GM19438 (cell line): ENCODE measurements at regions not wholly inside any gene's neighbourhood (a gene's known extent, or its start where the extent isn't known, plus 50 kb on each side); places are given as distances from the start of the nearest gene placed in this dataset.

Experiments used
- ATAC-seq: cut with Tn5 transposase; IDR thresholded peaks from one replicate; pipeline ENCODE4 v1.9.1; 2021; ENCODE audit warnings: low read depth; ENCODE audit not compliant: unreplicated experiment

DNA sequence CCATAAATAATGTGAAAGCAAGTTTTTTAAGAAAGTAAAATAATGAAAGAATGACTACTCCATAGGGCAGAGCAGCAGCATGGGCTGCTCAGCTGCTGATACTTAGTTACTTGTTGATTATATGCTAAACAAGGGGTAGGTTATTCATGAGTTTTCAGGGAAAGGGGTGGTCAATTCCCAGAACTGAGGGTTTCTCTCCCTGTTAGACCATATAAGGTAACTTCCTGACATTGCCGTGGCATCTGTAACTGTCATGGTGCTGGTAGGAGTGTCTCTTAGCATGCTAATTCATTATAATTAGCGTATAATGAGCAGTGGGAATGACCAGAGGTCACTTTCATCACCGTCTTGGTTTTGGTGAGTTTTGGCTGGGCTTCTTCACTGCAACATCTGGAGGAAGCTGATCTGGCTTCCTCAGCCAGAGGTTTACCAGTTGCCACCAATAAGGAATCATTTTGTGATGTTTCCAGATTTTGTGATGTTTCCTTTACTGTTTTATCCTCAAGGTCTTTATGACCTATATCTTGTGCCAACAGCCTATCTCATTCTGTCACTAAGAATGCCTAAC lies 121.8 kb upstream of the CHL1 start:
- ATAC-seq, result no peak

DNA sequence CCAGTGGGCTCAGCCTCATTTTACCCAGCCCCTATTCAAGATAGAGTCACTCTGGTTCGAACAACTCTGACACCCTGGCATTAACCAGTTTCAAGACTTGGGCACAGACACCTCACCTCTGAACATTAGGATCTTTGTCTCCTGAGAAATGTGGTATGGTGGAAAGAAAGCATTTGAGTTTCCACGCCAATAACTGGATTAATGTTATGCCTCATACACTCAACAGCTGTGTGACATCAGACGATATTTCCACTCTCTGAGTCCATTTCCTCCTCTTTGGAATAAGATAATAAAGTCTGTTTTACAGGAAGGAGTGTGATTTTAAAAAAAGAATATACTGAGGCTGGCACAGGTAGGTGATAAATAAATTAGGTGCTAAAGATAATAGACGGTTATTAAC lies 121.3 kb upstream of the CHL1 start:
- ATAC-seq, result no peak

DNA sequence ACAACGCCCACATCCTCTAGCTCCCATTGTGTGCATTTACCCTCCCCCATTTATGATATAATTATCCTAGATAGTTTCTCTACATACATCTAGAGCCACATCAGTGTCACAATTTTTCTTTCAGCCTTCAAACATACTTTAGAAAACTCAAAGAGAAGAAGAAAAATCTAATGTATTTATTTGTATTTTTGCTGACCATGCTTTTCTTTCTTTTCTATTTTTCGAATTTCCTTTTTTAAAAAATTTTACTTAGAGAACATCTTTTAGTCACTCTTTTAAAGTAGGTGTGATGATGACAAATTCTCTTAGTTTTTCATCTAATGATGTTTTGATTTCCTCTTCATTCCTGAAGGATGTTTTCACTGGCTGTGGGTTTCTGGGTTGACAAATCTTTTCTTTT lies 117.0 kb upstream of the CHL1 start:
- ATAC-seq, result no peak

DNA sequence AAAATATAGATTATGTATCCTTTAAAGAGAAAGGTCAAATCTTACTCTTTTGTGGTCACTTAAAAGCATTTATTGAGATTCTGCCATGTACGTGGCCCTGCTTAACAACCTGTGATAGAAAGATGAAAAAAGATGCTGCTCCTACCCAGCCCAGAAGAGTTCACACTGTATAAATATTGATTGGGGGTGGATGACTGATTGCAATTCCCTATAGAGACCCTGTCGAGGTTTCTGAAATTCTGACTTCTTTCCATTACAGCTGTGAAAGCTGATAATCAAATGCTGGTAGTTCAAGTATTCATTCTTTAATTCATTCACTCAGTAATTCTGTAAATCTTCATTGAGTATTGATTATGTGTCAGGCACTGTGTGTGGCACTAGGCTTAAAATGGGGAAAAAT lies 114.1 kb upstream of the CHL1 start:
- ATAC-seq, result no peak

DNA sequence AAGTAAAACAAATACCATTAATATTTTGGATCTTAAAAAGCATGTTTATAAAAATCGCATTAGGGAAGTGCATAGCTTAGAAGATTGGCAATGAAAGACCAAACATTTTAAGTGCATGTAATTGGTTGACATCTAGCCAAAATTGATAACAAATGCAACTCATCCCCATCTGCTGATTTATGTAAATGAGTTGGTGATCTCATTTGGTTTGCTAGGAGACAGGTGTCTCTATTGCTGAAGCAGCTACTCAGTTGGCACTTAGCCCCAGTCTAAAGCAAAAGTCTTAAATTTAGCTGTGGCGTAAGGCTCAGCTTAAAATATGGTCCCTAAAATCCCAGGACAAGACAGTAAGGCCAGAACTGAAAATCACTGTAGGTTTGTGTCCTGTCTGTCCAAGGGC lies 113.5 kb upstream of the CHL1 start:
- no peak for ATAC-seq

DNA sequence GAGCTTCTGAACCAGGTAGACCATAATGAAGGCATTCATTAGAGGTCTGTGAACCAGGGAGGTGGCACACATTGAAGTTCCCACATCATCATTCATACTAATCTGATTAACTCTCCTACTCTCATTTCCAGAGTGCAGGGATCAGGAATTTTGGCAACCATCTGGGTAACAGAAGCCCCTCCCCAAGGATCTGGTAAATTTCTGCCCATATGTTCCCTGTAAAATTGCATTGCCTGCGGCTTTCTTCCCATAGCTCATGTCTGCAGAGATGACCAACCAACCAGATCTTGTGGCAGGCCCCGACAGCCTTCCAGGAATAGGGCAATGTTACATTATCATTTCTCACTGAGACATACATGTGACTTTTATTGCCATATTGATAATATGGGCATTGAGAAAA lies 111.4 kb upstream of the CHL1 start:
- ATAC-seq, result no peak

DNA sequence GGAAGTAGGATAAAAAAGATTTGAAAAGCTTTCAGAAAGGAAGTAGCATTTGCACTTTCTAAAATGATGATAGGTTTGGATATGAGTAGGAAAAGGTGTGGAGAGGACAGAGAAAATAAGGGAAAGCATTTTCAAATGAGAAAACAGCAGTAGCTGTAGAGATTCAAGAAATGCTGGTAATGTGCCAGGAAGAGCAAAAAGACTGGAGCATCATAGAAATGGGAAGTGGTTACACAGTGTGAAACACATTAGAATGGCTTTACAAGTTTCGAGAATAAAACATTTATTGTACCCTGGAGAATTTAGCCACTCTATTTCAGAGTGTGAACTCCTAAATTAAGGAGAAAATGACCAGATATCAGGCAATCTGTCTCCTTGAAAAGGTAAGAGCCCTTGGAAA lies 108.3 kb upstream of the CHL1 start:
- ATAC-seq, result no peak

DNA sequence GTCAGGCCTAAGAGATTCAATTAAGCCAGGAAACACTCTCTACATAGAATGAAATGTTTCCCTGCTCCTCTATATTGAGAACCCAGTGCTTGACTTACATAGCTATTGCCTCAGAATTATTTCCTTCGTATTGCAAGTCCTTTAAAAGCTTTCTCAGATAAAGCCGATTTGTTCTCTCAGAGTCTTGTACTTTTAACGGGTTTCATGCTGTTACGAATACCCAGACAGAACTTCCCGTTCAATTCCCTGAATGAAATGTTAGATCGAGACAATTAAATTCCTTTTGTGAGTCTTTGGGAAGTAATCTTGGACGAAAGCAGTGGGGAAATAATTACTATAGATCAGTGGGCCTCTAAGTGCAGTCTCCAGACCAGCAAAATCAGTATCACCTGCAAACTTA lies 102.8 kb upstream of the CHL1 start:
- ATAC-seq, result no peak

DNA sequence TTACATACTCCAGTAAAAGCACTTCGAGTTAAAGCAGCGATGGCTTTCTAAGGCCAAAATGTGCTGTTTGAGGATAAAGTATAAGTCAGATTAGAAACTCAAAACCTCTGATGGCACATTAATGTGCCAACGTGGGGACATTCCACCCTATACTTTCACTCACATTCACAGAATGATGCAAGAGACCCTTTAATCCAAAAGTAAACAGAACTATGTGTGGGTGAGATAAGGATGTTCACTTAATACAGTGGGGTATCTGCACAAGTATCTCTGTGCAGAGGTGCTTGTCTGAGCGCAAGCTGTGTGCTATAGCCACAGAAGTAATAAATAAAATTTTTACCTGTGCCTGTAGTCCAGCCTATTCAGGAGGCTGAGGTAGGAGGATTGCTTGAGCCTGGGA lies 100.3 kb upstream of the CHL1 start:
- no peak for ATAC-seq

DNA sequence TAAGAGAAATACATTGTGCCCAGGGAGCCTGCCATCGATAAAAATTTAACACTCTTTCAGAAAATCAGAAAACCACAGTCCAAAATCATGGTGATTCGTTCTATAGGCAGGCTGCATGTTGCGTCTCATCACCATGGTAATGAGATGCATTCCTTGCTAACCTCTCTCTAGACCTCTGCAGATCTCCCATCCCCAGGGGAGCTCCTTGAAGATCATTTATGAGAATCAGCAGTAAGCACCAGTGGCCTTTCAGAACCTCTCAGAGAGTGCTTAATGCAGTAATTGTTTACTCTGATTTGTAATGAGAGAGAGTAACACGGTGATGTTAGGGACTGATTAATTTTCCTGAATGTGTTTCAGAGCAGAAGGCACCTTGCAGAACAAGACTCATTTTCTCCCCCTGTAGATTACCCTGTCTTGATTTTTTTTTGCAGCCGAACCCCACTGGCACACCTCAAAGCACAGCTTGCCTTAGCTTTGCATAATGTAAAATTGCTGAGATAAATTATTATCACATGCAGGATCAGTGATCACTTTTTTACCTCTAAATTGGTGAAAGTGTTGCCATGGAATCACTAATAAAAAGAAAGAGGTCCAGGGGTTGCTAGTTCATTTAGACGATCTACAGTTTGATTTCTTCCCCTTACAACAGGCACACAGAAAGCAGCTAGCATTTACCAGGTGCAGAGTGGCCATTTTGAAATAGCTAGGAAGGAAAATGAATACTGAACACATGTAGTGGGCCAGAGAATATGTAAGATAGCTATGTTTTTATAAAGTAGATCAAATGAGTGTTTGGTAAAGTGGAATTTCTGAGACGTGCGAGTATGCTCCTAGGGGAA lies 98.9 kb upstream of the CHL1 start:
- no peak for ATAC-seq

DNA sequence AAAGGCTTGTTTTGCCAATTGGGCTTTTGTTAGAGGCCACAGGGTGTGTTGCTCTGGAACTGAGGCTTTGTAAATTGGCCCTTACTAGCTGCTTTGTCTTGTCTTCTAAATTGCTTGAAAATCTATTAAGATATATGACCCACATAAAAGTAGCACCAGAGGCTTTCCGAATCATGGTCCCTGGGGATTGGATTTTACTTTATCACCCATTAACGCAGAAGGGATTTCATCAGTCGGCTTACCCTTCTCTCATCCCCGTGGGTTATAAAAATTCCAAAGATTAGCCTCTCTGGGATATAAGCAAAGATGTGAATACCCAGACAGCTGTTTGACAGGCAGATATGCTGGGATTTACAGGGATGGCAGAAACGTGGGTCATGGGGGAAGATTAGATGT lies 98.3 kb upstream of the CHL1 start:
- no peak for ATAC-seq

DNA sequence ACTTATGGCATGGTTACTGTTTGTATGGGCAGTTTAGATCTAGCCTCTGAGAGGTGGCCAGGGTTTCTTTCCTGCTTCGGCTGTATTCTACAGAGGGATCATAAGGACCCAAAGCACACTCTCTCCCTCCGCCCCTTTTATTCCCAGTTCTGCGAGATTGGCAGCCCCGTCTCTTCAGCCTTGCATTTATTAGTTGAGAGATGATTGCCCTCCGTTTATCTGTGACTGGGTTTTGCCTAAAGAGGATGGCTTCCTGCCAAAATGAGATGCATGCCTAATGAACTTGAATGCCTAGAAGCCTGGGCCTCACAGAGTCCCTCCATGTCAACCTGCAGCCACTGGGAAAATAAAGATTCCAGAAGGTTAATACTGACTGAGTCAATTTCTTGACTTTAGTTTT lies 97.1 kb upstream of the CHL1 start:
- no peak for ATAC-seq

DNA sequence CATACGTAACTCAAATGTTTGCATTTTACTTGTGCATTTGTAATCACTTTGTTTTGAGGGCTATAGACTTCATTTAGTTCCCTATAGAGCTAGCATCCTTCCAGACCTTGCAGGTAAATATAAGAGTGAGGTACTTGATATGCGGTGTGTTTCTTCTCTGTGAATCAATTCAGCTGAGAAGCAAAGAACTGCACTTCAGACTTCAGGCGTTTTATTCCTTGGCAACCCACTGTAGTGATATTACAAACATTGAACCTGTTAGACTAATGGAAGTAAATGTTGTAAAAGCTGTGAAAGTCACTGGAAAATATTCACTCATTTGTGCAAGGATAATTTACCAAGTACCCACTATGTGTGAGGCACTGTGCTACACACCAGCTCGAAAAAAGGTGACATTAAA lies 94.1 kb upstream of the CHL1 start:
- no peak for ATAC-seq

DNA sequence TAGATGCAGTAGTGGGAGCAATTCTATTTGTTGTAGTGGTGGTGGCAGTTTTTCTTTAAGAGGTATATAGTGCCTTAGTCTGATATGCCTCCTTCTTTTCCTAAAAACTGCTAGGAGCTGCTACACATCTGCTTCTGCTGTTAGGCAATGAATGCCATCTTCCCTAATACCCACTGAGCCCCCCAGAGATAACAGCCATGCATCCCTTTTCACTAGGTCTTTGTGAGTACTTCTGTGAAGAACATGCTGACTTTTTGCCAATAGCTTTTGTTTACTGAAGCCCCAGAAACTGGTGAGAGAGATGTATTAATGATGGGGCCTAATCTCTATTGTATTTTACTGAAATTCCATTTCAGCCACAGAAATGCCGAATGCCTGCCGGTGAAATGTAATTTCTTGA lies 92.6 kb upstream of the CHL1 start:
- ATAC-seq, result no peak

DNA sequence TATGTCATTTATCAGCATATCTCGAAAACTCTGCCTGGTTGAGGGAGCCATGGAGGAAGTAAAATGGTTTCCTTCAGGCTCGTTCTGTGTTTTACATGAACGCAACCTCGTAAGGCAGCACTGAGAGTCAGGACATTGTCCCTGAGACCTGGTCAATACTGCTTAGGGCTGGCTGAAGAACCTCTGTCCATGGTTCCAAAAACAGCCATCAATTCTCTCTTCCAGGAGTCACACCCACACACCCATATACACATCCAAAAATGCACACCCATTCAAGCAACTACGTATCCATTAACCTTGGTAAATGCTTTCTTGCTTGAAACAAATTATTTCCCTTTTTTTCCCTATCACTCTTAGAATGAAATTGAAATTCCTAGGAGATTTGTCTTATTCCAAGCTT lies 91.0 kb upstream of the CHL1 start:
- no peak for ATAC-seq

DNA sequence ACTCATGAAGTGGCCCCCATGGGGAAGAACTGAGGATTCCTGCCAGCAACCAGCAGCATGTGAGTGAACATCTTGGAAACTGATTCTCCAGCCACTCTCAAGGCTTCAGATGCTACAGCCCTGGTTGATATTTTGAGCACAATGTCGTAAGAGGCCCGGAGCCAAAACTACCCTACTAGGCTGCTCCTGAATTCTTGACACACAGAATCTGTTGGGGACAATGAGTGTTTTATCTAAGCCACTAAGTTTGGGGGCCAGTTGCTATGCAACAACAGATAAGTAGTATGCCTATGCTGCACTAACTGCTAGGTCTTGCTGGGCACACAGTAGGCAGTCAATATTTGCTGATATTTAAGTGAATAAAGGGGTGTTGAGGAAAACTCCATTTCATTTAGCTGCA lies 89.9 kb upstream of the CHL1 start:
- no peak for ATAC-seq

DNA sequence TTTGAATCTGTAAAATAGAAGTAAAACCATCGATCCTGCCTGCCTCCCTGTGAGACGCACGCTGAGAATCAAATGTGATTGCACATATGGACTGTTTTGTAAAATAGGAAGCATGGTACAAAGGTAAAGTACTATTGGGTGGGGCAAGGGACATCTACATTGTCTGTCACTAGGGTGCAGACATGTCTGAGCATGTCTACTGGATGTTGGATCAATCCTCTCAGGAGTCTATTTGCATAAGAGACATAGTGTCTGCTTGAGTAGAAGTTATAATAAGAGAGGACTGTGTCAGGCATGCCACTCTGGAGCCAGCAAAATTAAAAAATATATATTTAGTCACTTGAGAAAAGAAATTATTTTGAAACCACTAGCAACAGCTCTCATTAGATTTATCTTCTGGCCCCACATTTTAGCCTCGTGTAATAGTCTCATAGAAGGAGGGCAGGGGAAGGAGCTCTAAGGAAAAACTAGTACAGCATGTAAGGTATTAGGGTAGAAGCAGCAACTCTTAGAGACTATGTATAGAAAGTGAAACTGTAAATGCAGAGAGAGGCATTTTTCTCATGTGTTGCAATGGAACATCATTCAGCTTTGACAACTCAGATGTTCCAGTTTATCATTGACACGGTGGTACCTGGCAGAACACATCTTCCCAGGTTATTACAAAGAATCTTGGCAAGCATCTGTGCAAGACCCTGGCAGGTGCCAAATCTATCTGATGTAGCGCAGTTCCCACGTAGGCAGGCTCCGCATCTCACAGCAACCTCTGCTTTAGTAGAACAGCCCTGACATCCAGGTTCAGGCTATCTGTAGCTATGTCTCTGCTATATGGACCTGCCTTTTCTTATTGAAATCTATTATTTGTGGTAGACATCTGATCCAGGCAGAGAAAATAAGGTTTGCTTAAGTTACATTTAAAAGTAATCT lies 85.2 kb upstream of the CHL1 start:
- ATAC-seq, result peak; percentile 86

DNA sequence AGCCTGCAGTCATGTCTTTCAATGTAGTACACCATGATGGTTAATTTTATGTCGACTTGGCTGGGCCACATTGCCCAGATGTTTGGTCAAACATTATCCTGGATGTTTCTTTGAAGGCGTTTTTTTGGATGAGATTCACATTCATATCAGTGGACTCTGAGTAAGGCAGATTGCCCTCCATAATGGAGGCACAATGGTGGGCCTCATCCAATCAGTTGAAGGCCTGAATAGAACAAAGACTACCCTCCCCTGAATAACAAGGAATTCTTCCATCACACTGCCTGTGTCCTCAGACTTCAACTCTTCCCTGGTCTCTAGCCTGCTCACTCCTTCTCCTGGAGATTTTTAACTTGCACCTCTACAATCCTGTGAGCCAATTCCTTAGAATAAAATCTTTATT lies 83.8 kb upstream of the CHL1 start:
- ATAC-seq, result no peak

DNA sequence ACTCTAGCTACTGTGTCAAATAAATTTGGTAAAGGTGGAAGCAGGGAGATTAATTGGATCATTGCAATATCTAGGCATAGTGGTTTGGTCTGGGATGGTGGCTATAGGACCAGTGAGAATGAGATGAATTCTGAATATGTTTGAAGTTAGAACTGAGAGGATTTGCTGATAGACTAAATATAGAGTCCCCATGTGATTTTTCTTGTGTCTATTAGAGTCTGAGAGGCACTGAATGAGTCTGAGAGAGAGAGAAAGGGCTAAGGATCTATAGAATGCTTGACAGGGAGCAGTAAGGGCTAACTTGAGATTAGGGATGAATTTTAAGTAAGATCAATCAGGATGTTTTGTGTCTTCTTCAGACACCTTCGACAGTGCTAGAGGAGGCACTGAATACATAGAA lies 77.9 kb upstream of the CHL1 start:
- ATAC-seq, result no peak

DNA sequence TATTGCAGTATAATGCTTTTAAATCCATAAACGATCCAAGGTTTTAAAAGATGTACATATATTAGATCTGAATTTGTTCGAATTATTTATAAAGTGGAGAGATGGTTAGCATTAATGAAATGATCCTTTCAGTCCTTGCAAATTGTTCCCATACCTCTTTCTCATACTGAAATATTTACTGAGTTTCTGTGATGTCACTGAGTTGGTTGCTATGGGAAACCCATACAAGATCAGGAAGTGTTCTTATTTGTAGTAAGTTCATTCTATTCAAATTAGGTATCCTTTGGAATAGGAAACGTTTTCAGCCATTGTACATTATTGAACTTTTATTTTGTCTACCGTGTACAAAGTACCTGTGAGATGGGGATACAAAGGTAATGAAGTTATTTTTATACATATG lies 73.2 kb upstream of the CHL1 start:
- no peak for ATAC-seq

DNA sequence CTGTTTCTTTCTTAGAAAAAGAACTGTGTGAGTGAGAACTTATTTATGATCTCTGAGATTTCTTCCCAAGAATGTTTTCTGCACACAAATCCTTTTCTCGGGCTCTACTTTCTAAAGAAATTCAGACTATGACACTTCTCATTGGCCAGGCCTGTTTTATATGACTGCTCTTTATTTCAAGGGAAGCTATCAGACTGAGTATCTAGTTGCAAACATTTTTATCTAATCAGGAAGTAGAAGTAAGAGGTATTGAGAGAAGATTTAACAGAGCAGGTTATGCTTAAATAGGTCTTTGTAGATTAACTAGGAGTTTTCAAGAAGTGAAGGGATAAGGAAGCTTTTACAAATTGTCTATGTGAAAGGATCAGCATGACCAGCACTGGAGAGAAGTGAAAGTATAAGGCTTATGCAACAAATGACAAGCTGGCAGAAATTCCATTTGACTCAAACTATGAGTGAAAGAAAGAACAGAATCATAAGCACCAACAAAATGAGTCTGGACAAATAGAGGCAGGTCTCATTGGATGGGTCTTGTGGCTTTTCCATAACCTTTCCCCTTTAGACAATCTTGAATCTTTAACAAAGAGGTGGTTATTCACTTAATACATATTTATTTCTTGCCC lies 71.9 kb upstream of the CHL1 start:
- no peak for ATAC-seq
